NCI-H2171 treated with DMSO at 0.1 percent for 48 hours (cell line): ENCODE measurements at regions not wholly inside any gene's neighbourhood (a gene's known extent, or its start where the extent isn't known, plus 50 kb on each side); places are given as distances from the start of the nearest gene placed in this dataset.

Source experiments
- DNase-seq: peaks from one replicate; lab custom pipeline; 2025; lab: John Stamatoyannopoulos, UW

- DNase-seq, result no peak
These were observed 82.6 kb upstream of the DHX15 start for GRCh38 chr4:24666816-24667477.

GRCh38 chr4:24668956-24669355 lies 84.6 kb upstream of the DHX15 start:
- peak; percentile 80 for DNase-seq

GRCh38 chr4:24669751-24670150 lies 85.4 kb upstream of the DHX15 start:
- DNase-seq, result no peak

GRCh38 chr4:24671849-24672248 lies 87.5 kb upstream of the DHX15 start:
- DNase-seq, result no peak

GRCh38 chr4:24672880-24673279 lies 88.5 kb upstream of the DHX15 start:
- no peak for DNase-seq

- no peak for DNase-seq
These were observed 89.9 kb upstream of the DHX15 start for GRCh38 chr4:24674279-24674678.

GRCh38 chr4:24675721-24676389 lies 91.5 kb upstream of the DHX15 start:
- no peak for DNase-seq

- no peak for DNase-seq
These were observed 93.6 kb upstream of the DHX15 start for GRCh38 chr4:24677909-24678308.

GRCh38 chr4:24680746-24681448 lies 96.5 kb upstream of the DHX15 start:
- DNase-seq, result no peak

- DNase-seq, result no peak
These were observed 98.8 kb upstream of the DHX15 start for GRCh38 chr4:24683116-24683515.

GRCh38 chr4:24686866-24687692 lies 102.7 kb upstream of the DHX15 start:
- DNase-seq, result no peak

GRCh38 chr4:24688453-24688852 lies 104.1 kb upstream of the DHX15 start:
- no peak for DNase-seq

- DNase-seq, result no peak
These were observed 104.9 kb upstream of the DHX15 start for GRCh38 chr4:24689212-24689611.

GRCh38 chr4:24690436-24690835 lies 104.9 kb upstream of the SOD3 start:
- no peak for DNase-seq

GRCh38 chr4:24693636-24694035 lies 101.7 kb upstream of the SOD3 start:
- DNase-seq, result no peak

GRCh38 chr4:24700118-24700517 lies 95.3 kb upstream of the SOD3 start:
- DNase-seq, result no peak

GRCh38 chr4:24701683-24702082 lies 93.7 kb upstream of the SOD3 start:
- no peak for DNase-seq

GRCh38 chr4:24702281-24702680 lies 93.1 kb upstream of the SOD3 start:
- no peak for DNase-seq

GRCh38 chr4:24703298-24703697 lies 92.1 kb upstream of the SOD3 start:
- no peak for DNase-seq

- DNase-seq, result no peak
These were observed 91.2 kb upstream of the SOD3 start for GRCh38 chr4:24704149-24704548.

GRCh38 chr4:24705016-24705753 lies 90.2 kb upstream of the SOD3 start:
- no peak for DNase-seq

GRCh38 chr4:24713604-24714003 lies 81.8 kb upstream of the SOD3 start:
- DNase-seq, result no peak
